Stimulated activated naive CD4-positive, alpha-beta T cell (primary cell): ENCODE measurements at regions not wholly inside any gene's neighbourhood (a gene's known extent, or its start where the extent isn't known, plus 50 kb on each side); places are given as distances from the start of the nearest gene placed in this dataset.
"Not testable (repeated sequence)": the region's sequence is repeated elsewhere in the genome, so short reads cannot be mapped to it uniquely, and the experiment has no call there.

Experiments used
- DNase-seq, 6 experiments: peaks; one replicate each; lab custom pipeline; 2025; lab: John Stamatoyannopoulos, UW

DNA sequence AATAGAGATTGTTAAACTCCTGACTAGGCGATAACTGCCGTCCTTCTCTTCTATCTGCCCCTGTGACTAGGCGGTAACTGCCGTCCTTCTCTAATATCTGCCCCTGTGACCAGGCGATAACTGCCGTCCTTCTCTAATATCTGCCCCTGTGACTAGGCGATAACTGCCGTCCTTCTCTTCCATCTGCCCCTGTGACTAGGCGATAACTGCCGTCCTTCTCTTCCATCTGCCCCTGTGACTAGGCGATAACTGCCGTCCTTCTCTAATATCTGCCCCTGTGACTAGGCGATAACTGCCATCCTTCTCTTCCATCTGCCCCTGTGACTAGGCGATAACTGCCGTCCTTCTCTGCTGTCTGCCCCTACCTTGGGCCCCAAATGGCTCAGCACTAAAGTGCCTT lies 59.5 kb upstream of the FRG1 start:
- not testable (repeated sequence) for DNase-seq

- not testable (repeated sequence) for DNase-seq
These were observed 52.3 kb upstream of the FRG1 start for GRCh38 chr4:189888407-189888806.
